A673 (cell line): ENCODE measurements at regions not wholly inside any gene's neighbourhood (a gene's known extent, or its start where the extent isn't known, plus 50 kb on each side); places are given as distances from the start of the nearest gene placed in this dataset.

ENCODE experiments used
- CTCF ChIP-seq: fragments of 300-800, 200-600 bp; sonication (generic); conservative IDR thresholded peaks from 2 replicates; pipeline ENCODE4 v1.5.1; 2017; ENCODE audit warnings: low read depth, mild to moderate bottlenecking, antibody characterized with exemption, low read length, moderate library complexity, mixed read lengths
- EZH2 ChIP-seq: fragments of 200-600 bp; sonication (generic); IDR thresholded peaks from 2 replicates; pipeline ENCODE4 v1.6.1; 2017; ENCODE audit warnings: borderline replicate concordance, low read depth, mild to moderate bottlenecking, mixed read lengths, antibody characterized with exemption, low read length; ENCODE audit not compliant: poor library complexity, severe bottlenecking

- TF ChIP-seq CTCF (no peak), EZH2 (no peak)
These were observed 697.5 kb downstream of the INHBA start for GRCh38 chr7:41005374-41005901.
